C4-2B (cell line): ENCODE measurements at regions not wholly inside any gene's neighbourhood (a gene's known extent, or its start where the extent isn't known, plus 50 kb on each side); places are given as distances from the start of the nearest gene placed in this dataset.

ENCODE experiments used
- H3K27ac ChIP-seq: fragments of 450-650 bp; 2 replicates; pipeline ENCODE4 v1.5.1; 2017
- ZFX ChIP-seq: fragments of 450-650 bp; IDR thresholded peaks from 2 replicates; pipeline ENCODE4 v1.6.1; 2017
- TF ChIP-seq, protein P1 (sequence below): fragments of 450-650 bp; conservative IDR thresholded peaks from 2 replicates; pipeline ENCODE4 v1.5.1; 2017; ENCODE audit warnings: mild to moderate bottlenecking

DNA sequence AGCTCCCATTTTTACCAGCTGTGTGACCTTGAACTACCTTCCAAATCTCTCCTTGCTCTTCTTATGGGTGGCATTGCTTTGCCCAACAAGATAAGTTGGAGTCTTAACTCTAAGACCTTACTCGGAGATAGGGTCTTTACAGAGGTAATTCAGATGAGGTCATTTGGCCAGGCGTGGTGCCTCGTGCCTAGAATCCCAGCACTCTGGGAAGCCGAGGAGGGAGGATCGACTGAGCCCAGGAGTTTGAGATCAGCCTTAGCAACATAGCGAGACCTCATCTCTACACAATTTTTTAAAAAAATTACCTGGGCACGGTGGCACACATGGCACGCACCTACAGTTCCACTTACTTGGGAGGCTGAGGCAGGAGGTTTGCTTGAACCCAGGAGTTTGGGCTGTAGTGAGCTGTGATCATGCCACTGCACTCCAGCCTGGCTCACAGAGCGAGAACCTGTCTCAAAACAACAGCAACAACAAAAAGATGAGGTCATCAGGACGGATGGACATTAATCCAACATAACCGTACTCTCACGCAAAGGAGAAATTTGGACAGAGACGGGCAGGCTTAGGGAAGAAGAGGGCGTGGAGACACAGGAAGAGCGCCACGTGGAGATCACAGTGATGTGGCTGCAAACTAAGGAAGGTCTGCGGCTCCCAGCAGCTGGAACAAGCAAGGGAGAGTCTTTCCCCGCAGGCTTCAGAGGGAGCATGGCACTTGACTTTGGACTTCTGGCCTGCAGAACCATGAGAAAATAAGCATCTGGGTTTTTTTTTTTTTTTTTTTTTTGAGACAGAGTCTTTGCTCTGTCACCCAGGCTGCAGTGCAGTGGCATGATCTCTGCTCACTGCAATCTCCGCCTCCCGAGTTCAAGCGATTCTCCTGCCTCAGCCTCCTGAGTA, 122.3 kb upstream of the CARD11 start:
- H3K27ac ChIP-seq: no peak overlapping the region
- TF ChIP-seq, protein P1, sequence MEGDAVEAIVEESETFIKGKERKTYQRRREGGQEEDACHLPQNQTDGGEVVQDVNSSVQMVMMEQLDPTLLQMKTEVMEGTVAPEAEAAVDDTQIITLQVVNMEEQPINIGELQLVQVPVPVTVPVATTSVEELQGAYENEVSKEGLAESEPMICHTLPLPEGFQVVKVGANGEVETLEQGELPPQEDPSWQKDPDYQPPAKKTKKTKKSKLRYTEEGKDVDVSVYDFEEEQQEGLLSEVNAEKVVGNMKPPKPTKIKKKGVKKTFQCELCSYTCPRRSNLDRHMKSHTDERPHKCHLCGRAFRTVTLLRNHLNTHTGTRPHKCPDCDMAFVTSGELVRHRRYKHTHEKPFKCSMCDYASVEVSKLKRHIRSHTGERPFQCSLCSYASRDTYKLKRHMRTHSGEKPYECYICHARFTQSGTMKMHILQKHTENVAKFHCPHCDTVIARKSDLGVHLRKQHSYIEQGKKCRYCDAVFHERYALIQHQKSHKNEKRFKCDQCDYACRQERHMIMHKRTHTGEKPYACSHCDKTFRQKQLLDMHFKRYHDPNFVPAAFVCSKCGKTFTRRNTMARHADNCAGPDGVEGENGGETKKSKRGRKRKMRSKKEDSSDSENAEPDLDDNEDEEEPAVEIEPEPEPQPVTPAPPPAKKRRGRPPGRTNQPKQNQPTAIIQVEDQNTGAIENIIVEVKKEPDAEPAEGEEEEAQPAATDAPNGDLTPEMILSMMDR: no peak

GRCh38 chr7:3167551-3167950, 123.9 kb upstream of the CARD11 start:
- TF ChIP-seq, protein P1: no peak
- TF ChIP-seq ZFX: no peak
- H3K27ac ChIP-seq: no peak overlapping the region

DNA sequence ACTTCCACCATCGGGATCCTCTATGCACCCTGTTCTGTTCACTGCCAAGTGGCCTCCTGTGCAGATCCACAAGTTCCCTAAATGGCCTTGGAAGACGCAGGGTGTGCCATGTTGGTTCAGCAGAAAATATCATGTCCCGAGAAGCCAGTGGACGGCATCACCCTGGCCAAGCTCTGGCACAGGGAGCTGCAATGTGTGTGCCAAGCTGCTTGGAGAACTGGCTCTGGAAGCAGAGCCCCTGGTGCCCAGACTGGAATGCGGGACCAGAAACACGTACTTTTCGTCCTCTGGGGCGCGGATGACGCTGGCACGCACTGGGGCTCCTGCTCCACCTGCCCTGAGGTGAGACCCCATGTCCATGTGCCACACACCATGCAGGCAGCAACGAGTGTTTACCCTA, 124.7 kb upstream of the CARD11 start:
- TF ChIP-seq, protein P1: no peak
- TF ChIP-seq ZFX: no peak
- H3K27ac ChIP-seq: no peak overlapping the region

DNA sequence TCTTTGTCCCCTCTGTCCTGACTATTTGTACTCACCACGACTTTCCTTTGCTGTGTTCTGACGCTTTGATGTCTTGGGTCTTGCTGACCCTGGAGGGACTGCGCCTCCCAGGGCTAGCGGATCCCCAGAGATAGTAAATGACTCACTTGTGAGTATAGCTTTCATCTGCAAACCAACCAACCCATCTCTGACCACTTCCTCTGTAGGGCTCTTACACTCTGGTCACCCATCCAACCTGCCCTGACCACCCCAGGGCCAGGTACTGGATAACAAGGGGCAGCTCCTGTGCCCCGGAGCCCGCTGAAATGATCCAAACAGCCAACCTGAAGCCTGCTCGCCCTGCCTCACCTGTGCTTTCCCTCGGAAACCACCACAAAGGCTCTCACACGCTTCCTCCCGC, 125.2 kb upstream of the CARD11 start:
- H3K27ac ChIP-seq: no peak overlapping the region
- TF ChIP-seq, protein P1: no peak
- TF ChIP-seq ZFX: no peak

- TF ChIP-seq ZFX: no peak
- TF ChIP-seq, protein P1: no peak
- H3K27ac ChIP-seq: no peak overlapping the region
These were observed 128.2 kb upstream of the SDK1 start for GRCh38 chr7:3172768-3173280.

DNA sequence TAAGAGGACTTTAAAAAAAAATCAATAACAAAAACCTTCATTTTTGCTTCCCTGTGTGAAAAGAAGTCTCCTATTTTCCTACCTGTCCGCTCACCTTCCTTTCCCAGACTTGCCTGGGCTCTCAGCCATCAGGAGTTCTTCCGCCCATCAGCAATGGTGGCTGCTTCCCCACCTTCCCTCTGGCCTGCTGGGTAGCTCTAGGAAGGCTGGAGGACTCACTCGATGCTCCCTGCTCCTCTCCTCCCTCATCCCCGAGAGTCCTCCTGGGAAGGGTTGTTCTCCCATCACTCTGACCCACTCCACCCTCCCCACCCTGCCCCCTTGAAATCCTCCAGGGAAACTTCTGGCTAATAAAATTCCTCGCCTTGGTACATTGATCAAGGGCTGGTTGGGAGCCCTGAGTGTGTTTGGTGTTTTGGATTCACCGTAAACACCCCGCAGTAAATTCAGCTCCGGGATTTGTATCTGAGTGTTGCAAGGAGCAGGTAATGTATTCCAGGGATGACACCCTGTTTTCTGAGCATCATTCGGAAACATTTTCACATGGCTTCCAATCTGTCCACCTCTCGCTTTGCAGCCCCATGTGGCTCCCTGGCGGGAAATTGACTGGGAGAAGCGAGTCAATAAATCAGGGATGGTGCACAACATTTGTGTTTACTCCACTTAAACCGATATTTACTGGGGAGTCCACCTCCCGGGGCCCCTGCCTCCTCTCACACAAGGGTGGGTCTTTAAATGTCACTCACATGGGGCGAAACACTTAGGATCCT, 126.4 kb upstream of the SDK1 start:
- H3K27ac ChIP-seq: no peak overlapping the region
- TF ChIP-seq, protein P1: no peak
- no peak for TF ChIP-seq ZFX
